Glutamatergic neuron (in vitro differentiated cells): ENCODE measurements at regions not wholly inside any gene's neighbourhood (a gene's known extent, or its start where the extent isn't known, plus 50 kb on each side); places are given as distances from the start of the nearest gene placed in this dataset.

Experiments used
- DNase-seq: peaks from one replicate; pipeline ENCODE4 v3.0.0; 2022
- H3K27ac Mint-ChIP-seq: one replicate; pipeline ENCODE4 v1.8.0; 2020; ENCODE audit warnings: mild to moderate bottlenecking, mixed read lengths, inconsistent platforms; ENCODE audit not compliant: unreplicated experiment
- H3K27me3 Mint-ChIP-seq: one replicate; pipeline ENCODE4 v1.8.0; 2020; ENCODE audit warnings: mild to moderate bottlenecking, moderate library complexity, mixed read lengths, inconsistent platforms; ENCODE audit not compliant: unreplicated experiment
- H3K36me3 Mint-ChIP-seq: one replicate; pipeline ENCODE4 v1.8.0; 2020; ENCODE audit warnings: mild to moderate bottlenecking, mixed read lengths, inconsistent platforms; ENCODE audit not compliant: unreplicated experiment
- H3K4me1 Mint-ChIP-seq: one replicate; pipeline ENCODE4 v1.8.0; 2020; ENCODE audit warnings: mild to moderate bottlenecking, low read depth, mixed read lengths, inconsistent platforms; ENCODE audit not compliant: unreplicated experiment
- H3K4me3 Mint-ChIP-seq: one replicate; pipeline ENCODE4 v1.8.0; 2020; ENCODE audit warnings: mild to moderate bottlenecking, mixed read lengths, inconsistent platforms; ENCODE audit not compliant: unreplicated experiment
- H3K9me3 Mint-ChIP-seq: one replicate; pipeline ENCODE4 v1.8.0; 2020; ENCODE audit warnings: mild to moderate bottlenecking, moderate library complexity, mixed read lengths, inconsistent platforms; ENCODE audit not compliant: unreplicated experiment
- CTCF ChIP-seq: fragments of 200-600 bp; sonication (generic); IDR thresholded peaks from one replicate; pipeline ENCODE4 v1.5.0; 2021; ENCODE audit not compliant: partially characterized antibody, unreplicated experiment

GRCh38 chr11:114774599-114775361 lies 96.5 kb downstream of the NXPE2 start:
- Mint-ChIP-seq H3K4me1 (peaks cover 38% of the 10 kb centered on the region), H3K36me3 (no peaks in the 10 kb centered on the region), H3K9me3 (peaks cover 9% of the 10 kb centered on the region), H3K4me3 (peak overlapping the region; percentile 5), H3K27me3 (peaks cover 7% of the 10 kb centered on the region), H3K27ac (no peak overlapping the region)
- TF ChIP-seq CTCF, result peak; percentile 92
- DNase-seq, result peak; percentile 84

GRCh38 chr11:114775875-114776621 lies 97.7 kb downstream of the NXPE2 start:
- no peaks in the 10 kb centered on the region for H3K36me3 Mint-ChIP-seq
- TF ChIP-seq CTCF, result no peak
- no peak overlapping the region for H3K27ac Mint-ChIP-seq
- no peak overlapping the region for H3K4me3 Mint-ChIP-seq
- peaks cover 7% of the 10 kb centered on the region for H3K27me3 Mint-ChIP-seq
- peaks cover 9% of the 10 kb centered on the region for H3K9me3 Mint-ChIP-seq
- peak; percentile 32 for DNase-seq
- peaks cover 44% of the 10 kb centered on the region for H3K4me1 Mint-ChIP-seq

GRCh38 chr11:114776956-114777355 lies 98.6 kb downstream of the NXPE2 start:
- Mint-ChIP-seq H3K4me3 (no peak overlapping the region), H3K27me3 (peaks cover 7% of the 10 kb centered on the region), H3K9me3 (peaks cover 9% of the 10 kb centered on the region), H3K36me3 (no peaks in the 10 kb centered on the region), H3K27ac (no peak overlapping the region), H3K4me1 (peaks cover 44% of the 10 kb centered on the region)
- no peak for DNase-seq
- no peak for TF ChIP-seq CTCF

GRCh38 chr11:114779189-114779588 lies 100.9 kb downstream of the NXPE2 start:
- no peak for DNase-seq
- Mint-ChIP-seq H3K4me3 (no peak overlapping the region), H3K27ac (no peak overlapping the region), H3K27me3 (peaks cover 3% of the 10 kb centered on the region), H3K9me3 (peaks cover 6% of the 10 kb centered on the region), H3K4me1 (peaks cover 36% of the 10 kb centered on the region), H3K36me3 (no peaks in the 10 kb centered on the region)
- no peak for TF ChIP-seq CTCF
